SK-N-SH (cell line): ENCODE measurements at regions not wholly inside any gene's neighbourhood (a gene's known extent, or its start where the extent isn't known, plus 50 kb on each side); places are given as distances from the start of the nearest gene placed in this dataset.

ENCODE experiments used
- CTCF ChIA-PET: fragments of 300-600, 350-600 bp; formaldehyde crosslinking; extraction: SDS; loops from one replicate; lab custom pipeline; 2021; lab: Yijun Ruan, JAX
- POLR2A ChIA-PET: fragments of 350-600 bp; sonication (Branson Sonifier 250); formaldehyde crosslinking; extraction: SDS; loops from one replicate; lab custom pipeline; 2020; ENCODE audit warnings: antibody characterized with exemption, inconsistent platforms; lab: Yijun Ruan, JAX
- DNase-seq: peaks from one replicate; pipeline ENCODE4 v3.0.0; 2012
- H2AFZ ChIP-seq: fragments of 200-600 bp; sonication (generic); 2 replicates; pipeline ENCODE4 v1.8.1; 2016; ENCODE audit warnings: antibody characterized with exemption, mild to moderate bottlenecking, low read depth
- H3F3A ChIP-seq: fragments of 200-600 bp; sonication (generic); replicated peaks from 2 replicates; pipeline ENCODE3; 2016; ENCODE audit warnings: antibody characterized with exemption, mild to moderate bottlenecking; ENCODE audit not compliant: insufficient read depth
- H3K27ac ChIP-seq, 2 experiments: fragments of 200-500 bp in 1 of 2; fragments of 200-600 bp in 1 of 2; sonication (Bioruptor generic) in 1 of 2; sonication (generic), shearing (Covaris generic) in 1 of 2; 2 replicates each; pipeline versions ENCODE4 v1.5.1 to v1.6.1; 2014 to 2016; ENCODE audit warnings: low read depth in 2 of 2, inconsistent platforms in 1 of 2, low read length in 1 of 2, mild to moderate bottlenecking in 1 of 2, mixed read lengths in 1 of 2
- H3K27me3 ChIP-seq: fragments of 200-600 bp; sonication (generic), shearing (Covaris generic); 2 replicates; pipeline ENCODE4 v1.6.1; 2016; ENCODE audit warnings: mixed run types; ENCODE audit not compliant: insufficient read depth
- H3K36me3 ChIP-seq, 2 experiments: fragments of 200-500 bp in 1 of 2; fragments of 200-600 bp in 1 of 2; sonication (Bioruptor generic) in 1 of 2; sonication (generic) in 1 of 2; replicated peaks in 1 of 2; 2 replicates each; pipeline versions ENCODE3 to v1.5.1; 2014 to 2016; ENCODE audit warnings: low read length in 1 of 2, mild to moderate bottlenecking in 1 of 2; ENCODE audit not compliant: insufficient read depth in 2 of 2, control insufficient read depth in 1 of 2
- H3K4me1 ChIP-seq, 2 experiments: fragments of 200-500 bp in 1 of 2; fragments of 200-600 bp in 1 of 2; sonication (Bioruptor generic) in 1 of 2; sonication (generic), shearing (Covaris generic) in 1 of 2; 2 replicates each; pipeline versions ENCODE4 v1.5.1 to v1.6.1; 2014 to 2016; ENCODE audit warnings: low read depth in 1 of 2, low read length in 1 of 2, mixed run types in 1 of 2; ENCODE audit not compliant: insufficient read depth in 2 of 2, control insufficient read depth in 1 of 2
- H3K4me2 ChIP-seq: fragments of 200-600 bp; sonication (generic), shearing (Covaris generic); 2 replicates; pipeline ENCODE4 v1.6.1; 2017; ENCODE audit warnings: mixed run types
- H3K4me3 ChIP-seq, 2 experiments: fragments of 200-500 bp in 1 of 2; fragments of 200-600 bp in 1 of 2; sonication (Bioruptor generic) in 1 of 2; sonication (generic), shearing (Covaris generic) in 1 of 2; 2 replicates each; pipeline versions ENCODE4 v1.5.1 to v1.8.1; 2014 to 2016; ENCODE audit warnings: low read depth in 2 of 2, inconsistent platforms in 1 of 2, low read length in 1 of 2, mild to moderate bottlenecking in 1 of 2, mixed read lengths in 1 of 2, moderate library complexity in 1 of 2
- H3K79me2 ChIP-seq: fragments of 200-600 bp; sonication (generic); 2 replicates; pipeline ENCODE4 v1.8.1; 2017; ENCODE audit warnings: mild to moderate bottlenecking; ENCODE audit not compliant: insufficient read depth
- H3K9ac ChIP-seq: fragments of 200-600 bp; sonication (generic); 2 replicates; pipeline ENCODE4 v1.6.1; 2017; ENCODE audit warnings: mixed run types
- H3K9me2 ChIP-seq: fragments of 200-600 bp; sonication (generic); 2 replicates; pipeline ENCODE4 v1.6.1; 2017; ENCODE audit warnings: mixed run types
- H3K9me3 ChIP-seq: fragments of 200-600 bp; sonication (generic); 2 replicates; pipeline ENCODE4 v1.6.1; 2017; ENCODE audit warnings: mixed run types, mild to moderate bottlenecking, moderate library complexity
- H4K20me1 ChIP-seq: fragments of 200-600 bp; sonication (generic); 2 replicates; pipeline ENCODE4 v1.6.1; 2017; ENCODE audit warnings: mild to moderate bottlenecking, mixed run types; ENCODE audit not compliant: insufficient read depth
- CHD2 ChIP-seq: fragments of 150-350 bp; IDR thresholded peaks from 2 replicates; pipeline ENCODE4 v1.6.1; 2018; ENCODE audit warnings: low read length; ENCODE audit not compliant: partially characterized antibody
- EZH2phosphoT487 ChIP-seq: fragments of 200-600 bp; sonication (generic); IDR thresholded peaks from 2 replicates; pipeline ENCODE4 v1.6.1; 2017; ENCODE audit warnings: low read depth, mixed run types, mild to moderate bottlenecking, antibody characterized with exemption, moderate library complexity, borderline replicate concordance
- FOSL2 ChIP-seq: IDR thresholded peaks from 2 replicates; pipeline ENCODE4 v1.4.0; 2012; ENCODE audit warnings: low read depth, mild to moderate bottlenecking, moderate library complexity, borderline replicate concordance
- GABPA ChIP-seq: IDR thresholded peaks from 2 replicates; pipeline ENCODE4 v1.4.0; 2012; ENCODE audit warnings: low read depth, mild to moderate bottlenecking
- JUND ChIP-seq: IDR thresholded peaks from 2 replicates; pipeline ENCODE4 v1.4.0; 2012
- NFIC ChIP-seq: IDR thresholded peaks from 2 replicates; pipeline ENCODE4 v1.4.0; 2012; ENCODE audit warnings: borderline replicate concordance
- RAD21 ChIP-seq: IDR thresholded peaks from 2 replicates; pipeline ENCODE4 v1.6.1; 2012; ENCODE audit warnings: mild to moderate bottlenecking, low read length
- RXRA ChIP-seq: IDR thresholded peaks from 2 replicates; pipeline ENCODE4 v1.4.0; 2012; ENCODE audit warnings: low read depth, mild to moderate bottlenecking, borderline replicate concordance
- SIN3A ChIP-seq: IDR thresholded peaks from 2 replicates; pipeline ENCODE4 v1.6.1; 2012; ENCODE audit warnings: low read depth, mild to moderate bottlenecking, low read length, moderate library complexity, borderline replicate concordance
- TAF1 ChIP-seq: IDR thresholded peaks from 2 replicates; pipeline ENCODE4 v1.6.1; 2012; ENCODE audit warnings: low read depth, mild to moderate bottlenecking, low read length, moderate library complexity, borderline replicate concordance
- TCF12 ChIP-seq: IDR thresholded peaks from 2 replicates; pipeline ENCODE4 v1.4.0; 2012
- TEAD4 ChIP-seq: IDR thresholded peaks from 2 replicates; pipeline ENCODE4 v1.4.0; 2012; ENCODE audit warnings: mild to moderate bottlenecking, borderline replicate concordance; ENCODE audit not compliant: insufficient read depth
- WGBS: methylation state at CpG from one replicate; pipeline ENCODE4 v1.1.6; 2017; ENCODE audit warnings: low lambda C conversion rate; 5-methylcytosine and 5-hydroxymethylcytosine counted together
- TF ChIP-seq, protein P1 (sequence below): fragments of 150-350 bp; IDR thresholded peaks from 2 replicates; pipeline ENCODE4 v1.6.1; 2016; ENCODE audit warnings: mild to moderate bottlenecking, low read depth, low read length
- TF ChIP-seq, protein P2 (sequence below): IDR thresholded peaks from 2 replicates; pipeline ENCODE4 v1.4.0; 2012; ENCODE audit warnings: low read depth, borderline replicate concordance
- TF ChIP-seq, protein P3 (sequence below): IDR thresholded peaks from 2 replicates; pipeline ENCODE4 v1.4.0; 2012; ENCODE audit warnings: low read depth, borderline replicate concordance
- TF ChIP-seq, protein P4 (sequence below): IDR thresholded peaks from 2 replicates; pipeline ENCODE4 v1.4.0; 2012; ENCODE audit warnings: low read depth
- TF ChIP-seq, protein P5 (sequence below): IDR thresholded peaks from 2 replicates; pipeline ENCODE4 v1.6.1; 2012; ENCODE audit warnings: mild to moderate bottlenecking, low read depth, low read length, moderate library complexity
- TF ChIP-seq, protein P6 (sequence below): fragments of 200-600 bp; sonication (generic); IDR thresholded peaks from 2 replicates; pipeline ENCODE4 v1.6.1; 2017; ENCODE audit warnings: antibody characterized with exemption, mild to moderate bottlenecking, moderate library complexity

DNA sequence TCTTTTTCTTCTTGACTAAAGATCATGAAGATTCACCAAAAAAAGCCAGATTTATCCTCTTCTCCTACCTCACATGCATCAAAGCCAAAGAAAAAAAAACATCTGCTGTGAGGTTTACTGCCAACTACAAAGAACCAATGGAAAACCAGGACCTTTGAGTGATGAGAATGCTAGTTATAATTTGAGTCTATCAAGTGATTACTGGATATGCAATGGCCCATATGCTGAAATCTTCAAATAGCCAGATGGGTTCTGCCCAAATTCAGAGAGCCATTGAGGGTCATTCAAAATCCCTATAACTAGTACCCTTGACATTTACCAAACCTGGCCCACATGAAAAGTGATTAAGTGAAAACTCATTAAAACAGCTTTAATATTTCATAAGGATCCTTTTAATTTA is 78.4 kb upstream of the ACO1 start:
- no peak overlapping the region for H2AFZ ChIP-seq
- CTCF ChIA-PET = no interaction called here
- POLR2A ChIA-PET = no interaction called here
- no peak overlapping the region for H3K9ac ChIP-seq
- no peak overlapping the region for H3K4me3 ChIP-seq
- no peaks in the 10 kb centered on the region for H3K9me2 ChIP-seq
- TF ChIP-seq FOSL2 (no peak), JUND (no peak), RXRA (no peak), TCF12 (no peak), SIN3A (no peak), TAF1 (no peak), CHD2 (no peak), TEAD4 (no peak), RAD21 (no peak)
- TF ChIP-seq, protein P1, sequence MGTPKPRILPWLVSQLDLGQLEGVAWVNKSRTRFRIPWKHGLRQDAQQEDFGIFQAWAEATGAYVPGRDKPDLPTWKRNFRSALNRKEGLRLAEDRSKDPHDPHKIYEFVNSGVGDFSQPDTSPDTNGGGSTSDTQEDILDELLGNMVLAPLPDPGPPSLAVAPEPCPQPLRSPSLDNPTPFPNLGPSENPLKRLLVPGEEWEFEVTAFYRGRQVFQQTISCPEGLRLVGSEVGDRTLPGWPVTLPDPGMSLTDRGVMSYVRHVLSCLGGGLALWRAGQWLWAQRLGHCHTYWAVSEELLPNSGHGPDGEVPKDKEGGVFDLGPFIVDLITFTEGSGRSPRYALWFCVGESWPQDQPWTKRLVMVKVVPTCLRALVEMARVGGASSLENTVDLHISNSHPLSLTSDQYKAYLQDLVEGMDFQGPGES = no peak
- TF ChIP-seq, protein P2, sequence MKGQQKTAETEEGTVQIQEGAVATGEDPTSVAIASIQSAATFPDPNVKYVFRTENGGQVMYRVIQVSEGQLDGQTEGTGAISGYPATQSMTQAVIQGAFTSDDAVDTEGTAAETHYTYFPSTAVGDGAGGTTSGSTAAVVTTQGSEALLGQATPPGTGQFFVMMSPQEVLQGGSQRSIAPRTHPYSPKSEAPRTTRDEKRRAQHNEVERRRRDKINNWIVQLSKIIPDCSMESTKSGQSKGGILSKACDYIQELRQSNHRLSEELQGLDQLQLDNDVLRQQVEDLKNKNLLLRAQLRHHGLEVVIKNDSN = no peak
- TF ChIP-seq, protein P3, sequence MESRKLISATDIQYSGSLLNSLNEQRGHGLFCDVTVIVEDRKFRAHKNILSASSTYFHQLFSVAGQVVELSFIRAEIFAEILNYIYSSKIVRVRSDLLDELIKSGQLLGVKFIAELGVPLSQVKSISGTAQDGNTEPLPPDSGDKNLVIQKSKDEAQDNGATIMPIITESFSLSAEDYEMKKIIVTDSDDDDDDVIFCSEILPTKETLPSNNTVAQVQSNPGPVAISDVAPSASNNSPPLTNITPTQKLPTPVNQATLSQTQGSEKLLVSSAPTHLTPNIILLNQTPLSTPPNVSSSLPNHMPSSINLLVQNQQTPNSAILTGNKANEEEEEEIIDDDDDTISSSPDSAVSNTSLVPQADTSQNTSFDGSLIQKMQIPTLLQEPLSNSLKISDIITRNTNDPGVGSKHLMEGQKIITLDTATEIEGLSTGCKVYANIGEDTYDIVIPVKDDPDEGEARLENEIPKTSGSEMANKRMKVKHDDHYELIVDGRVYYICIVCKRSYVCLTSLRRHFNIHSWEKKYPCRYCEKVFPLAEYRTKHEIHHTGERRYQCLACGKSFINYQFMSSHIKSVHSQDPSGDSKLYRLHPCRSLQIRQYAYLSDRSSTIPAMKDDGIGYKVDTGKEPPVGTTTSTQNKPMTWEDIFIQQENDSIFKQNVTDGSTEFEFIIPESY = no peak
- TF ChIP-seq, protein P4, sequence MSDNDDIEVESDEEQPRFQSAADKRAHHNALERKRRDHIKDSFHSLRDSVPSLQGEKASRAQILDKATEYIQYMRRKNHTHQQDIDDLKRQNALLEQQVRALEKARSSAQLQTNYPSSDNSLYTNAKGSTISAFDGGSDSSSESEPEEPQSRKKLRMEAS = no peak
- TF ChIP-seq, all 33 proteins: peak for 0
- no peaks in the 10 kb centered on the region for H3K36me3 ChIP-seq
- H3K79me2 ChIP-seq = no peaks in the 10 kb centered on the region
- no peaks in the 10 kb centered on the region for H3K27me3 ChIP-seq
- H3K4me1 ChIP-seq = no peaks in the 10 kb centered on the region
- H4K20me1 ChIP-seq = no peaks in the 10 kb centered on the region
- H3K9me3 ChIP-seq = no peaks in the 10 kb centered on the region
- DNase-seq = no peak
- no peaks in the 10 kb centered on the region for H3F3A ChIP-seq
- H3K4me2 ChIP-seq = no peak overlapping the region
- H3K27ac ChIP-seq = no peak overlapping the region

DNA sequence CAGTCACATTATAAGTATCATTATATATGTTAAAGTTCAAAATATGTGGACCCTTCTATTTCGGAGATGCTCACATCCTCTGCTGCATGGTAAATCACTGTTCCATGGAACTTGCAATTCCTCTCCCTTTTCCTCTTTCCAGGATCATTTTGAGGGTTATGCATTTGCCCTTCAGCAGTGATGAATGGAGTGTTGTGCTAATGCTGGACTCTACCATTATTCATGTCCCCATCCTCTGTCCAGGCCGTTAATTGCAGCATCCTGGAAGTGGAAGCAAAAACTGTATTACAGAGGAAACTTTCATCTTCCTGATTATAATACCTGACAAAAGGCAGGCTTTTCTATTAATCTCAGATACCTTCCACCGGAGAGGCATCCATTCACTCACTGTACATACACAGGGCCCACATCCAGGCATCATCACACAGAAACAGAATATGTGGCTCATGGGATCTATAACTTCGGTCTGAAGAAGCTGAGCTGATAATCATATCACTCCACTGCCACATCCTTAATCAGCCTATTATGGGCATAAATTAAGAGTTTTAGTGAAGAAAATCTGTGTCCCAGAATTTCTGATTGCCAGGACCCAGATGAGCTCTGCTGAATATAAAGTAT is 65.0 kb upstream of the ACO1 start:
- H3K9me2 ChIP-seq = no peaks in the 10 kb centered on the region
- no peak for TF ChIP-seq NFIC
- no peak for TF ChIP-seq GABPA
- no peak for TF ChIP-seq EZH2phosphoT487
- TF ChIP-seq, protein P5, sequence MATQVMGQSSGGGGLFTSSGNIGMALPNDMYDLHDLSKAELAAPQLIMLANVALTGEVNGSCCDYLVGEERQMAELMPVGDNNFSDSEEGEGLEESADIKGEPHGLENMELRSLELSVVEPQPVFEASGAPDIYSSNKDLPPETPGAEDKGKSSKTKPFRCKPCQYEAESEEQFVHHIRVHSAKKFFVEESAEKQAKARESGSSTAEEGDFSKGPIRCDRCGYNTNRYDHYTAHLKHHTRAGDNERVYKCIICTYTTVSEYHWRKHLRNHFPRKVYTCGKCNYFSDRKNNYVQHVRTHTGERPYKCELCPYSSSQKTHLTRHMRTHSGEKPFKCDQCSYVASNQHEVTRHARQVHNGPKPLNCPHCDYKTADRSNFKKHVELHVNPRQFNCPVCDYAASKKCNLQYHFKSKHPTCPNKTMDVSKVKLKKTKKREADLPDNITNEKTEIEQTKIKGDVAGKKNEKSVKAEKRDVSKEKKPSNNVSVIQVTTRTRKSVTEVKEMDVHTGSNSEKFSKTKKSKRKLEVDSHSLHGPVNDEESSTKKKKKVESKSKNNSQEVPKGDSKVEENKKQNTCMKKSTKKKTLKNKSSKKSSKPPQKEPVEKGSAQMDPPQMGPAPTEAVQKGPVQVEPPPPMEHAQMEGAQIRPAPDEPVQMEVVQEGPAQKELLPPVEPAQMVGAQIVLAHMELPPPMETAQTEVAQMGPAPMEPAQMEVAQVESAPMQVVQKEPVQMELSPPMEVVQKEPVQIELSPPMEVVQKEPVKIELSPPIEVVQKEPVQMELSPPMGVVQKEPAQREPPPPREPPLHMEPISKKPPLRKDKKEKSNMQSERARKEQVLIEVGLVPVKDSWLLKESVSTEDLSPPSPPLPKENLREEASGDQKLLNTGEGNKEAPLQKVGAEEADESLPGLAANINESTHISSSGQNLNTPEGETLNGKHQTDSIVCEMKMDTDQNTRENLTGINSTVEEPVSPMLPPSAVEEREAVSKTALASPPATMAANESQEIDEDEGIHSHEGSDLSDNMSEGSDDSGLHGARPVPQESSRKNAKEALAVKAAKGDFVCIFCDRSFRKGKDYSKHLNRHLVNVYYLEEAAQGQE = no peak
- TF ChIP-seq, protein P6, sequence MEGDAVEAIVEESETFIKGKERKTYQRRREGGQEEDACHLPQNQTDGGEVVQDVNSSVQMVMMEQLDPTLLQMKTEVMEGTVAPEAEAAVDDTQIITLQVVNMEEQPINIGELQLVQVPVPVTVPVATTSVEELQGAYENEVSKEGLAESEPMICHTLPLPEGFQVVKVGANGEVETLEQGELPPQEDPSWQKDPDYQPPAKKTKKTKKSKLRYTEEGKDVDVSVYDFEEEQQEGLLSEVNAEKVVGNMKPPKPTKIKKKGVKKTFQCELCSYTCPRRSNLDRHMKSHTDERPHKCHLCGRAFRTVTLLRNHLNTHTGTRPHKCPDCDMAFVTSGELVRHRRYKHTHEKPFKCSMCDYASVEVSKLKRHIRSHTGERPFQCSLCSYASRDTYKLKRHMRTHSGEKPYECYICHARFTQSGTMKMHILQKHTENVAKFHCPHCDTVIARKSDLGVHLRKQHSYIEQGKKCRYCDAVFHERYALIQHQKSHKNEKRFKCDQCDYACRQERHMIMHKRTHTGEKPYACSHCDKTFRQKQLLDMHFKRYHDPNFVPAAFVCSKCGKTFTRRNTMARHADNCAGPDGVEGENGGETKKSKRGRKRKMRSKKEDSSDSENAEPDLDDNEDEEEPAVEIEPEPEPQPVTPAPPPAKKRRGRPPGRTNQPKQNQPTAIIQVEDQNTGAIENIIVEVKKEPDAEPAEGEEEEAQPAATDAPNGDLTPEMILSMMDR = no peak
- TF ChIP-seq, all 33 proteins: peak for 0
- no peak for DNase-seq
- ChIA-PET POLR2A (no interaction called here), CTCF (interaction anchor here (1.6 kb wide), 1 partner anchor 68 kb away, joined by 3 read pairs; no protein-coding TSS in a partner anchor)
- Histone ChIP-seq H2AFZ (no peak overlapping the region), H3K36me3 (no peaks in the 10 kb centered on the region), H4K20me1 (no peaks in the 10 kb centered on the region), H3K4me2 (no peak overlapping the region), H3K27ac (no peak overlapping the region), H3K27me3 (no peaks in the 10 kb centered on the region; the same call in 1 of the 2 replicates), H3K79me2 (no peaks in the 10 kb centered on the region), H3F3A (no peaks in the 10 kb centered on the region), H3K4me3 (no peak overlapping the region), H3K9ac (no peak overlapping the region), H3K4me1 (no peaks in the 10 kb centered on the region), H3K9me3 (no peaks in the 10 kb centered on the region)
- WGBS = 39% methylated on average over 4 of the region's 4 CpGs
